H1 (cell line): ENCODE measurements at regions not wholly inside any gene's neighbourhood (a gene's known extent, or its start where the extent isn't known, plus 50 kb on each side); places are given as distances from the start of the nearest gene placed in this dataset.

Experiments used
- ASH2L ChIP-seq: fragments of 200-600, 300-600 bp; sonication (generic); IDR thresholded peaks from one replicate; pipeline ENCODE4 v1.7.1; 2017; ENCODE audit warnings: low read length
- HDAC2 ChIP-seq, 2 experiments: fragments of 300-600 bp in 1 of 2; sonication (generic) in 1 of 2; IDR thresholded peaks; 2 replicates each; pipeline ENCODE4 v1.6.1; 2011 to 2012; ENCODE audit warnings: low read depth in 2 of 2, low read length in 2 of 2, mild to moderate bottlenecking in 2 of 2, moderate library complexity in 2 of 2, borderline replicate concordance in 1 of 2, inconsistent platforms in 1 of 2
- KDM1A ChIP-seq: fragments of 200-600, 300-600 bp; sonication (generic); IDR thresholded peaks from 2 replicates; pipeline ENCODE4 v1.7.1; 2016; ENCODE audit warnings: mild to moderate bottlenecking, low read length, borderline replicate concordance
- NRF1 ChIP-seq: IDR thresholded peaks from 2 replicates; pipeline ENCODE4 v1.6.1; 2011; ENCODE audit warnings: mild to moderate bottlenecking, low read depth, low read length, improper control_type of control experiment
- SP1 ChIP-seq: IDR thresholded peaks from 2 replicates; pipeline ENCODE4 v1.6.1; 2011; ENCODE audit warnings: low read depth, low read length

DNA sequence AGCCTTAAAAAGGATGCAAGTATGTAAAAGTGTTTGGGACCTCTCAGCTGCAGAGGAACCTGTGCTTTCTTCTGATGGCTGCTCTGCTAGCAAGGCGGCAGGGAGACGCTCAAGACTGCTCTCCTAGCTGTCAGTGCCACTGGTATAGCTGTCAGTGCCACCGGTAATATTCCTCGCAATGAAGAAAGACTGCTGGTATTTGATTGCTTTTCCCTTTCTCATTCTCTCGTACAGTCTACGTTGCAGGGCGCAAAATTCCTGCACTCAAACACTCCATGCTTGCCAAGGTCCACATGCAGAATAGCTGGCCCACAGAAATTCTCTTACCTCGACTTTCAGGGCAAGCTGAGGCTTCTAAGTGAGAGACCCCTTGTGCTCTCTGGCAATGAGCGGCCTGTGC, 432.6 kb upstream of the KLF6 start (continued):
- TF ChIP-seq KDM1A = no peak
- TF ChIP-seq HDAC2 (IDR thresholded peaks at IDR 0.05; ENCODE audit: borderline replicate concordance in 1 of 2, low read depth in 2 of 2, low read length in 2 of 2) = no peak
- no peak for TF ChIP-seq SP1
- no peak for TF ChIP-seq NRF1
- no peak for TF ChIP-seq ASH2L
- TF ChIP-seq, all 59 proteins: peak for 0
